Esophagus muscularis mucosa (tissue), 3 donors: ENCODE measurements at regions not wholly inside any gene's neighbourhood (a gene's known extent, or its start where the extent isn't known, plus 50 kb on each side); places are given as distances from the start of the nearest gene placed in this dataset.

Source experiments
- CTCF ChIP-seq, 3 experiments: fragments of 200-600 bp in 2 of 3; fragments of 450-650 bp in 1 of 3; sonication (generic) in 2 of 3; IDR thresholded peaks; one replicate each; pipeline ENCODE4 v1.5.1; 2017 to 2019; ENCODE audit warnings: antibody characterized with exemption in 3 of 3, mild to moderate bottlenecking in 2 of 3, moderate library complexity in 1 of 3
- POLR2A ChIP-seq: fragments of 450-650 bp; IDR thresholded peaks from one replicate; pipeline ENCODE4 v1.6.1; 2017; ENCODE audit warnings: antibody characterized with exemption, moderate library complexity, mild to moderate bottlenecking, low read depth

GRCh38 chr22:44625981-44626687 is 75.9 kb upstream of the PRR5 start:
- no peak for TF ChIP-seq POLR2A
- peak; percentile 97 to 99 (median 98) for TF ChIP-seq CTCF (IDR thresholded peaks at IDR 0.05)
